NCI-H524 (cell line): ENCODE measurements at regions not wholly inside any gene's neighbourhood (a gene's known extent, or its start where the extent isn't known, plus 50 kb on each side); places are given as distances from the start of the nearest gene placed in this dataset.

ENCODE experiments used
- DNase-seq, 2 experiments: peaks; one replicate each; lab custom pipeline; 2025; lab: John Stamatoyannopoulos, UW

- DNase-seq = no peak
Observed at GRCh38 chrX:143206966-143207365, 181.2 kb downstream of the SPANXN4 start.

- DNase-seq = no peak
Observed at GRCh38 chrX:143171703-143172102, 146.0 kb downstream of the SPANXN4 start.

- no peak for DNase-seq
Observed at GRCh38 chrX:143165778-143166177, 140.1 kb downstream of the SPANXN4 start.

DNA sequence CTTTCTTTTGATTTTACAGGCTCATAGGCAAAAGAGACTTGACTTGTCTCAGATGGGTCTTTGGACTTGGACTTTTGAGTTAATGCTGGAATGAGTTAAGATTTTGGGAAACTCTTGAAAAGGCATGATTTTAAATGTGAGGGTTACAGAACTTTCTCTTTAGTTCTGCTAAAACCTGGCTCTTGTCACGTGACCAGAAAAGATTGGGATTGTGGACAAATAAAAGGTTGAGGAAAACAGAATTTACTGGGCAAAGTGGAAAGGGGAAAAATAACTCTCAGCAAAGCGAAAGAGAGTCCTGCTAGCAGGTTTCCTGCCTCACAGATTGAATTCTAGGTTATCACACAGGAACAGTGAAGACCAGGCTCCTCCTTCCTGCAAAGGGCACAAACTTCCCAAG lies 114.0 kb downstream of the SPANXN4 start:
- no peak for DNase-seq

DNA sequence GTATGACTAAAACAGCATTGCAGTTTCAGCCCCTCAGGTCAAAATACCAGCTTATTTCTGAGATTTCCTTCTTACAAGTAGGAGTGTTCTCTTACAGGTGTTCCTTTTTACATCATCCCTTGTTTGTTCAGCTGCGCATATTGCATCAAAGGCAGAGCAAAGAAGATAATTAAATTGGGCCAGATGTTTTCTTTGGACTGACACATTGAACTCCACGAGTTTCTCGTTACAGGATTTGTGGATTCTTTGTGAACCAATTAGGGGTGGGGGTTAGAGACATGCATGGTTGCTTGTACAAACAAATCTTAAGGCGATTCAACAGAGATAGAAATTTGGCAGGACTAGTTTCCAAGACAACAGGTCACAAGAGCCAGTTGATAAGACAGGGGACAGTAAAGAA lies 95.7 kb downstream of the SPANXN4 start:
- peak; percentile 52 to 92 for DNase-seq

GRCh38 chrX:143115466-143115865 lies 89.7 kb downstream of the SPANXN4 start:
- no peak for DNase-seq

GRCh38 chrX:143095816-143096215 lies 70.1 kb downstream of the SPANXN4 start:
- no peak for DNase-seq

GRCh38 chrX:143095321-143095720 lies 69.6 kb downstream of the SPANXN4 start:
- DNase-seq = no peak

- no peak for DNase-seq
Observed at GRCh38 chrX:143094417-143095023, 68.8 kb downstream of the SPANXN4 start.
